H9 (cell line): ENCODE measurements at regions not wholly inside any gene's neighbourhood (a gene's known extent, or its start where the extent isn't known, plus 50 kb on each side); places are given as distances from the start of the nearest gene placed in this dataset.

Source experiments
- DNase-seq: peaks from one replicate; pipeline ENCODE4 v3.0.0-alpha.2; 2017
- H2AFZ ChIP-seq: one replicate; pipeline ENCODE4 v1.6.1; 2013; ENCODE audit warnings: mild to moderate bottlenecking, low read length, control low read depth, moderate library complexity
- H2AK5ac ChIP-seq: 2 replicates; pipeline ENCODE4 v1.6.1; 2013; ENCODE audit warnings: low read length, control low read depth, mixed read lengths; ENCODE audit not compliant: insufficient read length
- H2BK120ac ChIP-seq: one replicate; pipeline ENCODE4 v1.6.1; 2013; ENCODE audit warnings: low read depth, mild to moderate bottlenecking, low read length, control low read depth, inconsistent platforms; ENCODE audit not compliant: poor library complexity, severe bottlenecking
- H2BK12ac ChIP-seq: 2 replicates; pipeline ENCODE4 v1.6.1; 2013; ENCODE audit warnings: low read length, control low read depth, mixed read lengths, low read depth; ENCODE audit not compliant: insufficient read length
- H2BK15ac ChIP-seq: 2 replicates; pipeline ENCODE4 v1.6.1; 2013; ENCODE audit warnings: low read depth, low read length, control low read depth
- H2BK20ac ChIP-seq: one replicate; pipeline ENCODE4 v1.6.1; 2013; ENCODE audit warnings: low read depth, mild to moderate bottlenecking, low read length, control low read depth, inconsistent platforms; ENCODE audit not compliant: poor library complexity, severe bottlenecking
- H2BK5ac ChIP-seq: 2 replicates; pipeline ENCODE4 v1.6.1; 2013; ENCODE audit warnings: low read length, control low read depth, mixed read lengths; ENCODE audit not compliant: insufficient read length
- H3K14ac ChIP-seq: 2 replicates; pipeline ENCODE4 v1.6.1; 2013; ENCODE audit warnings: low read length, control low read depth; ENCODE audit not compliant: insufficient read depth
- H3K18ac ChIP-seq: 2 replicates; pipeline ENCODE4 v1.6.1; 2013; ENCODE audit warnings: low read depth, mild to moderate bottlenecking, mixed read lengths, low read length, control low read depth; ENCODE audit not compliant: insufficient read length
- H3K23ac ChIP-seq: 2 replicates; pipeline ENCODE4 v1.6.1; 2013; ENCODE audit warnings: low read length, control low read depth, mixed read lengths, low read depth; ENCODE audit not compliant: insufficient read length
- H3K23me2 ChIP-seq: 2 replicates; pipeline ENCODE4 v1.6.1; 2013; ENCODE audit warnings: low read depth, mild to moderate bottlenecking, mixed read lengths, low read length, control low read depth; ENCODE audit not compliant: insufficient read length, poor library complexity, severe bottlenecking
- H3K27ac ChIP-seq: 2 replicates; pipeline ENCODE4 v1.5.1; 2013; ENCODE audit warnings: low read length, control low read depth, mixed read lengths, low read depth; ENCODE audit not compliant: insufficient read length
- H3K27me3 ChIP-seq: 2 replicates; pipeline ENCODE4 v1.6.1; 2013; ENCODE audit warnings: low read length, control low read depth, inconsistent platforms; ENCODE audit not compliant: insufficient read depth
- H3K4ac ChIP-seq: 2 replicates; pipeline ENCODE4 v1.6.1; 2013; ENCODE audit warnings: low read depth, mild to moderate bottlenecking, control low read depth, inconsistent platforms, low read length, moderate library complexity
- H3K4me1 ChIP-seq: 2 replicates; pipeline ENCODE4 v1.6.1; 2013; ENCODE audit warnings: low read length, control low read depth, inconsistent platforms; ENCODE audit not compliant: insufficient read depth
- H3K4me2 ChIP-seq: 2 replicates; pipeline ENCODE4 v1.6.1; 2013; ENCODE audit warnings: low read length, control low read depth, mixed read lengths; ENCODE audit not compliant: insufficient read length, insufficient read depth
- H3K56ac ChIP-seq: 2 replicates; pipeline ENCODE4 v1.6.1; 2013; ENCODE audit warnings: low read depth, mild to moderate bottlenecking, mixed read lengths, low read length, control low read depth; ENCODE audit not compliant: insufficient read length
- H3K79me1 ChIP-seq: 2 replicates; pipeline ENCODE4 v1.6.1; 2013; ENCODE audit warnings: low read depth, mild to moderate bottlenecking, moderate library complexity, low read length, control low read depth, inconsistent platforms; ENCODE audit not compliant: insufficient read depth, poor library complexity, severe bottlenecking
- H3K79me2 ChIP-seq: 2 replicates; pipeline ENCODE4 v1.6.1; 2013; ENCODE audit warnings: low read length, control low read depth, inconsistent platforms; ENCODE audit not compliant: insufficient read depth
- H3K9ac ChIP-seq: 2 replicates; pipeline ENCODE4 v1.6.1; 2013; ENCODE audit warnings: low read length, control low read depth, mixed read lengths; ENCODE audit not compliant: insufficient read length; ENCODE audit errors: extremely low read depth
- H3K9me3 ChIP-seq: one replicate; pipeline ENCODE4 v1.6.1; 2013; ENCODE audit warnings: low read depth, low read length, inconsistent platforms; ENCODE audit not compliant: control insufficient read depth
- H3T11ph ChIP-seq: one replicate; pipeline ENCODE4 v1.6.1; 2013; ENCODE audit warnings: mild to moderate bottlenecking, low read length, control low read depth, inconsistent platforms
- H4K20me1 ChIP-seq: one replicate; pipeline ENCODE4 v1.6.1; 2013; ENCODE audit not compliant: control insufficient read depth, insufficient read length, insufficient read depth
- H4K5ac ChIP-seq: 2 replicates; pipeline ENCODE4 v1.6.1; 2013; ENCODE audit warnings: low read depth, mild to moderate bottlenecking, mixed read lengths, low read length, control low read depth; ENCODE audit not compliant: insufficient read length
- H4K8ac ChIP-seq: replicated peaks from 2 replicates; pipeline ENCODE4 v1.6.1; 2013; ENCODE audit warnings: low read length, control low read depth, mixed read lengths, low read depth; ENCODE audit not compliant: insufficient read length
- H4K91ac ChIP-seq: 2 replicates; pipeline ENCODE4 v1.6.1; 2013; ENCODE audit warnings: low read depth, mild to moderate bottlenecking, moderate library complexity, mixed read lengths, low read length, control low read depth; ENCODE audit not compliant: insufficient read length
- H3K27ac Mint-ChIP-seq, 3 experiments: 2 replicates in 2 of 3; 3 replicates in 1 of 3; pipeline ENCODE4 v1.8.0; 2020 to 2021; ENCODE audit warnings: mixed read lengths in 3 of 3, mild to moderate bottlenecking in 1 of 3, moderate library complexity in 1 of 3
- H3K27me3 Mint-ChIP-seq: 2 replicates; pipeline ENCODE4 v1.8.0; 2021; ENCODE audit warnings: low read depth, mild to moderate bottlenecking, moderate library complexity, mixed read lengths
- H3K36me3 Mint-ChIP-seq, 3 experiments: 2 replicates in 2 of 3; 3 replicates in 1 of 3; pipeline ENCODE4 v1.8.0; 2020 to 2021; ENCODE audit warnings: low read depth in 3 of 3, mixed read lengths in 3 of 3; ENCODE audit not compliant: insufficient read depth in 1 of 3
- H3K4me1 Mint-ChIP-seq, 2 experiments: 2 replicates each; pipeline ENCODE4 v1.8.0; 2020; ENCODE audit warnings: mixed read lengths in 2 of 2
- H3K4me3 Mint-ChIP-seq, 2 experiments: 2 replicates in 1 of 2; 3 replicates in 1 of 2; pipeline ENCODE4 v1.8.0; 2020 to 2021; ENCODE audit warnings: mild to moderate bottlenecking in 2 of 2, mixed read lengths in 2 of 2, moderate library complexity in 1 of 2
- H3K9me3 Mint-ChIP-seq, 2 experiments: 2 replicates in 1 of 2; 3 replicates in 1 of 2; pipeline ENCODE4 v1.8.0; 2020; ENCODE audit warnings: mild to moderate bottlenecking in 2 of 2, mixed read lengths in 2 of 2, moderate library complexity in 1 of 2
- whole genome bisulfite sequencing: extraction: QIAGEN DNeasy Blood & Tissue Kit; methylation state at CpG from one replicate; pipeline ENCODE4 v1.1.7; 2013; ENCODE audit warnings: missing lambda C conversion rate, low lambda C conversion rate, mixed read lengths; ENCODE audit not compliant: insufficient read length; ENCODE audit errors: extremely low coverage; 5-methylcytosine and 5-hydroxymethylcytosine counted together
- TF ChIP-seq, protein P1 (sequence below): fragments of 200-600 bp; sonication (generic); conservative IDR thresholded peaks from 3 replicates; pipeline ENCODE4 v1.8.0; 2021; ENCODE audit warnings: antibody characterized with exemption, mild to moderate bottlenecking

DNA sequence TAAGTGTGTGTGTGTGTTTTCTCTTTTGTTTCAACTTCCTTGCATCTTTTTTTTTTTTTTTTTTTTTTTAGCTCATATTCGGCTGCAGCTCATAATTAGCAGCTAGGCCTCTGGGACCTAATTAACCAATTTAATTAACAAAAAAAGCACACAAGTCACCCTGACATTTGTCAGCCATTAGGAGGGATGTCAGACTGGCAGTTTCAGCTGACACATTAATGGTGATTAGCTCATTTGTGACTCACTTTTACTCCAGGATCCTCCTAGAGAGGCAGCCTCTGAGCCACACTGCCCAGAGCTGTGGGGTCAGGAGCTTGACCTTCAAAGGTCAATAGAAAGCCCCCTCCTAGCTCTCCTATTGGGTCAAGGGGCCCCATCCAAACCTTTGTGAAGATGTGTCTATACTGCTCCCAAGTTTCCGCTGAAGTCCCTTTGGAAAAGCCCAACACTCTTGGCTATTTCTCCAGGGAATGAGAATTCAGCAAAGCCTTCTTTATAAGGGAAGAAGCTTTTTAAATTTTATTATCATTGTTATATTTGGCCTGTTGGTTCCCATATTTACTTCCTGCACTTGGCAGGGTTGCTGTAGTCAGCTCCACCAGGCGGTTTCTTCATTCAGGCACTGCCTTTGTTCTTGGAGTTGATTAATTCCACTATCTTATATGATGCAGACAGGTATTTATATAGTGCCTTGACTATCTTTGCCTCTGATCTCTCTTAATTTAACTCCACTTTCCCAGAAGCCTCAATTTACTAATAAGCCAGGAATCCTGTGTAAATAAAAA, 109.5 kb upstream of the HABP2 start:
- Histone ChIP-seq H4K8ac (no peak overlapping the region), H3K9me3 (no peaks in the 10 kb centered on the region), H3K23ac (no peak overlapping the region), H2BK20ac (no peak overlapping the region), H2BK15ac (no peak overlapping the region), H2BK5ac (no peak overlapping the region), H2BK12ac (no peak overlapping the region), H4K20me1 (peaks cover 4% of the 10 kb centered on the region), H3K27ac (no peak overlapping the region), H3K4ac (no peak overlapping the region), H2AFZ (no peak overlapping the region), H3K23me2 (no peaks in the 10 kb centered on the region), H2BK120ac (no peak overlapping the region), H3K56ac (no peak overlapping the region), H3K79me1 (no peaks in the 10 kb centered on the region), H4K5ac (no peak overlapping the region), H3K4me1 (no peaks in the 10 kb centered on the region), H3K79me2 (no peaks in the 10 kb centered on the region), H3K27me3 (no peaks in the 10 kb centered on the region), H4K91ac (no peak overlapping the region), H3K4me2 (no peak overlapping the region), H3K18ac (no peak overlapping the region), H3T11ph (no peak overlapping the region), H2AK5ac (no peak overlapping the region), H3K14ac (no peak overlapping the region), H3K9ac (no peak overlapping the region)
- no peak overlapping the region for H3K4me3 Mint-ChIP-seq
- no peaks in the 10 kb centered on the region for H3K4me1 Mint-ChIP-seq
- H3K27me3 Mint-ChIP-seq = peaks cover 40% of the 10 kb centered on the region
- no peak overlapping the region for H3K27ac Mint-ChIP-seq
- H3K36me3 Mint-ChIP-seq = no peaks in the 10 kb centered on the region
- TF ChIP-seq, protein P1, sequence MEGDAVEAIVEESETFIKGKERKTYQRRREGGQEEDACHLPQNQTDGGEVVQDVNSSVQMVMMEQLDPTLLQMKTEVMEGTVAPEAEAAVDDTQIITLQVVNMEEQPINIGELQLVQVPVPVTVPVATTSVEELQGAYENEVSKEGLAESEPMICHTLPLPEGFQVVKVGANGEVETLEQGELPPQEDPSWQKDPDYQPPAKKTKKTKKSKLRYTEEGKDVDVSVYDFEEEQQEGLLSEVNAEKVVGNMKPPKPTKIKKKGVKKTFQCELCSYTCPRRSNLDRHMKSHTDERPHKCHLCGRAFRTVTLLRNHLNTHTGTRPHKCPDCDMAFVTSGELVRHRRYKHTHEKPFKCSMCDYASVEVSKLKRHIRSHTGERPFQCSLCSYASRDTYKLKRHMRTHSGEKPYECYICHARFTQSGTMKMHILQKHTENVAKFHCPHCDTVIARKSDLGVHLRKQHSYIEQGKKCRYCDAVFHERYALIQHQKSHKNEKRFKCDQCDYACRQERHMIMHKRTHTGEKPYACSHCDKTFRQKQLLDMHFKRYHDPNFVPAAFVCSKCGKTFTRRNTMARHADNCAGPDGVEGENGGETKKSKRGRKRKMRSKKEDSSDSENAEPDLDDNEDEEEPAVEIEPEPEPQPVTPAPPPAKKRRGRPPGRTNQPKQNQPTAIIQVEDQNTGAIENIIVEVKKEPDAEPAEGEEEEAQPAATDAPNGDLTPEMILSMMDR = no peak
- no peak for DNase-seq
- H3K9me3 Mint-ChIP-seq = no peaks in the 10 kb centered on the region
- no CpG with 5 or more reads among the region's 3 CpGs for WGBS
